Retinal pigment epithelial cell (primary cell): ENCODE measurements at regions not wholly inside any gene's neighbourhood (a gene's known extent, or its start where the extent isn't known, plus 50 kb on each side); places are given as distances from the start of the nearest gene placed in this dataset.
A peak's percentile ranks its signal among the peaks of the same experiment; 100 is the strongest.

Experiments
- DNase-seq: peaks from one replicate; pipeline ENCODE4 v3.0.0-alpha.2; 2010; ENCODE audit warnings: low read depth
- H3K4me3 ChIP-seq: 2 replicates; pipeline ENCODE4 v1.5.1; 2011; ENCODE audit warnings: mild to moderate bottlenecking, low read length, control low read depth, moderate library complexity
- TF ChIP-seq, protein P1 (sequence below): conservative IDR thresholded peaks from 2 replicates; pipeline ENCODE4 v1.5.1; 2011; ENCODE audit warnings: low read depth, low read length, control low read depth, inconsistent platforms

DNA sequence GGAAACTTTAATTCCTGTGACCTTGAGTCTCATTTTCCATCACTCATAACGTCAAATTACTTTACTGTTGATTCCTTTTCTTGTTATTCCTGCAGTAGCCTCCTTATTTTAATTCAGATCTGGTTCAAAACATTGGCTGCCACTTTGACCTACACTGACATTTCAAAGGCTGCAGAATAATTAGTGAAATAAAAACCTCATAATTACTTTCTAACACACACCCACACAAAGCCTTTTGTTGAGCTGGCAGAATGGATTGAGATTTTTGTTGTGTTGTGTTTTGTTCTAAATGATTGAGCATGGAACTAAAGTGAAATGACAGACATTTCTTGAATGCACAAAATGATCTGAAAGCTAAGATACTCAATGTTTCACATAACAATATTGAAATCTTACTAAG, 507.5 kb upstream of the STXBP6 start:
- TF ChIP-seq, protein P1, sequence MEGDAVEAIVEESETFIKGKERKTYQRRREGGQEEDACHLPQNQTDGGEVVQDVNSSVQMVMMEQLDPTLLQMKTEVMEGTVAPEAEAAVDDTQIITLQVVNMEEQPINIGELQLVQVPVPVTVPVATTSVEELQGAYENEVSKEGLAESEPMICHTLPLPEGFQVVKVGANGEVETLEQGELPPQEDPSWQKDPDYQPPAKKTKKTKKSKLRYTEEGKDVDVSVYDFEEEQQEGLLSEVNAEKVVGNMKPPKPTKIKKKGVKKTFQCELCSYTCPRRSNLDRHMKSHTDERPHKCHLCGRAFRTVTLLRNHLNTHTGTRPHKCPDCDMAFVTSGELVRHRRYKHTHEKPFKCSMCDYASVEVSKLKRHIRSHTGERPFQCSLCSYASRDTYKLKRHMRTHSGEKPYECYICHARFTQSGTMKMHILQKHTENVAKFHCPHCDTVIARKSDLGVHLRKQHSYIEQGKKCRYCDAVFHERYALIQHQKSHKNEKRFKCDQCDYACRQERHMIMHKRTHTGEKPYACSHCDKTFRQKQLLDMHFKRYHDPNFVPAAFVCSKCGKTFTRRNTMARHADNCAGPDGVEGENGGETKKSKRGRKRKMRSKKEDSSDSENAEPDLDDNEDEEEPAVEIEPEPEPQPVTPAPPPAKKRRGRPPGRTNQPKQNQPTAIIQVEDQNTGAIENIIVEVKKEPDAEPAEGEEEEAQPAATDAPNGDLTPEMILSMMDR = no peak
- DNase-seq = no peak
- no peak overlapping the region for H3K4me3 ChIP-seq

DNA sequence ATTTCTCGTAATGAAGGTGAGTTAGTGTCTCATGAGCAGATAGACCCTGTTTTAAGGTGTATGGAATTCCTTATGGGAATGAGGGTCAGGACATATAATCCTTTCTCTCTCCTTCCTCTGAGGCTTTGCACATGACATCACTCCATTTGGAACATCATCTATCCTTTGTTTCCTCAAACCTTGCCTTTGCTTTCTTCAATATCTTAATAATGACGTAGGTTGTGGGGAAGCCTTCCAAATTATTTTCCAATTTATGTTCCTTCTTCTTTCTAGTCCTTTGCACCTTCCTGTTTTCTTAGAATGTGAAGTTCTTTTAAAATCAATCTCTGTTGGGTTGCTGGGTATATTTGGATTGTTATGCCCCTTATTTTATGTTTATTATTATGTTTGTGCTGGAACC, 502.9 kb upstream of the STXBP6 start:
- TF ChIP-seq, protein P1 = no peak
- no peak for DNase-seq
- H3K4me3 ChIP-seq = no peak overlapping the region

DNA sequence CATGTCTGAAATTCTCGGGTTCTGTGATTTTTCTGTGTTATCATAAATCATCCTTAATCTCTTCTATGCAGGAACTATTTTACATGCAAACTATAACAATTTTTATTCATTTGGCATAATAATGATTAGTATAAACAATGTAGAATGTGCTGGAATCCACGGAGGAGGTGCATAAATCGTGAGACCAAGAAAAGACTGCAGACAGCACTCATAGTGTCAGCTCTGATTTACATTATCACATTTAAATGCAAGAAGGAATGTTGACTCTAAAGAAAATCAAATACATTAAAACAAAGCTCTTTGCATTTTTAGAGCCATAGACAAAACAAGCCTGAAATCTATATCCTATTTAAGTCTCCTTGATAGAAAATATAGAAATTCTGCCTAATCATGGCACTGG, 501.7 kb upstream of the STXBP6 start:
- TF ChIP-seq, protein P1 = no peak
- DNase-seq = no peak
- no peak overlapping the region for H3K4me3 ChIP-seq

DNA sequence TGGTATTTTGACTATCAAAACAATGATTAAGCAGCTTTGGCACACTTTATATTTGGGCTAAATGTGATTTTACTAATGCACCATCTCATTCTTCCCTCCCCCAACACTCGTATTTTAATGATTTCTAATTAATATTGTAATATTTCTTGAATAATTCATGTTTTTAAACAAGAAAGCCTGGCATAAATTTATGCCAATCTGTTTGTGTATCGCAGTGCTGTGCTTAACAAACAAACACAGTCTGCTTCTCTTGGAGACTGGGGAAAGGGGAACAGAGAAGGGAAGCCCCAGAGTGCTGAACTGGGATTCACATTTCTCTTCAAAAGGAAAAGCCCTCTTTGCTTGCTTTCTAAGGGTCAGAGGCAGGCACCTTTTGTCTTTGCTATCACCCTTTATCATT, 496.9 kb upstream of the STXBP6 start:
- no peak overlapping the region for H3K4me3 ChIP-seq
- no peak for DNase-seq

DNA sequence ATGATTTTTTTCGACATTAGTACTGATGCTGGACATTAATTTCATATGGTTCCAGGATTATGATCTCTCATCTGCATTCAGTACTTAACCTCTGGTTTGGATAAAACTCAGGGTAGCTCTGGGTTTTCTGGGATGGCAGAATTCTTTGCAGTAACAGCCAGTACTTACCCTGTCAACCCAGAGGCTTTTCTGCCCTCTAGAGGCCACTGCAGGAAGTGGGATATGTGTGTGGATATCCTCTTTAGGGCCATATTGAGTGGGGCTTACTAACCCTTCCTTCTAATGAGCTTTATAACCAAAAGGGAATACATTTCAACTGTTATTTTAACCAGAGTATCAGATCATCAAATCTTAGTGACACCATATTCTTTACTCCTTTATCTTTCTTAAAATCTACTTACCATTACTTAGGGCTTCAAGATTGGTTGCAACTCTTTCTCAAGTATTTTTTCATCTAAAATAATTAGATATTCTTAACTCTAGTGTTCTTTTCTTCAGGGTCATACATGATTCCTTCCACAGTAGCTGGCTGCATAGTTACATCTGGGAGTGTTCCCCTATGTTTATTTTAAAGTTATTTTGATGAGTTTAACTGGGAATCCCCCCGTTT, 488.0 kb upstream of the STXBP6 start:
- TF ChIP-seq, protein P1 = peak; percentile 33
- DNase-seq = no peak
- no peak overlapping the region for H3K4me3 ChIP-seq

More for the DNA sequence above, 496.9 kb upstream of the STXBP6 start:
- TF ChIP-seq, protein P1 = no peak

DNA sequence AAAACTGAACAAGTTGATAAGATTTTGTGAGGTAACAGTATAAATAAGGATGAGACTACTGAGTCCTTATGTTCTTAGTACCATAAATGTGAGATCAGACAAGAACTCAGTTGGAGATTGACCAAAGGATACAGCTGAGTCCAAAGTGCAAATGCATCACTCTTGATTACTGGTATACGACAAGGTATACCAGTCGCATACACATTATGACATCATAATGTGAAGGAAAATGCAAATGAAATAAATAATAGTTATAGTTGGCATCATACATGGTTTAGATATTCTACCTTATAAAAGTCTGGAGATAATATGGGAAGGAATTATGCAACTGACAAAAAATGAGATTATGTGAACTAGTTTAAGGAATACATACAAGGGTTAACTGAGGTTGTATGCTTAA, 476.3 kb upstream of the STXBP6 start:
- TF ChIP-seq, protein P1 = no peak
- DNase-seq = no peak

DNA sequence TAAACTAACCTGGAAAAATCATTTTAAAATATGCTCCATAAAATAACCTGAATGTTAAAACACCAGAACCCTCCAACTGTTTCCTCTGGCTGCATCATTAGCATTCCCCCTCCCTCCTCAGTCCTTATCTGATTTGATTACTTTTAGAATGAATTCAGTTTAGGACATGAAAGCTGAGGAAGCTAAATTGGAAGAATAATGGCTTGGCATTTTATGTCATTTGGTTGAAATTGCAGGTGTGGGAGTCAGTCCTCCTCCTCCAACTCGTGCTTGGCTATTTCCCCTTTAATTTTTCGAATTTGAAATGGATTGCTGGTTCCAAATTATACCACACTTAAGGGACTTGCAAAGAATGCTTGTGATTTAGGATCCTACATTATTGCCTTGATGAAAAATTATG, 473.0 kb upstream of the STXBP6 start:
- no peak for DNase-seq
- no peak overlapping the region for H3K4me3 ChIP-seq
- TF ChIP-seq, protein P1 = no peak

More for the DNA sequence above, 476.3 kb upstream of the STXBP6 start:
- no peak overlapping the region for H3K4me3 ChIP-seq
